Tibial nerve (tissue), 4 donors: ENCODE measurements at regions not wholly inside any gene's neighbourhood (a gene's known extent, or its start where the extent isn't known, plus 50 kb on each side); places are given as distances from the start of the nearest gene placed in this dataset.

ENCODE experiments used
- DNase-seq, 2 donors: peaks; one replicate each; pipeline ENCODE4 v3.0.0-alpha.2; 2019; ENCODE audit warnings: low spot score in 2 of 2
- H3K27ac ChIP-seq, 4 donors: fragments of 200-600 bp; sonication (generic) in 3 of 4; one replicate each; pipeline ENCODE4 v1.5.1; 2017 to 2019; ENCODE audit warnings: mild to moderate bottlenecking in 1 of 4
- H3K27me3 ChIP-seq, 2 donors: fragments of 200-600 bp; sonication (generic) in 1 of 2; one replicate each; pipeline versions ENCODE4 v1.5.1 to v1.6.0; 2017 to 2019
- H3K36me3 ChIP-seq, 3 donors: fragments of 200-600 bp; sonication (generic); one replicate each; pipeline ENCODE4 v1.5.1; 2018 to 2019
- H3K4me1 ChIP-seq, 4 donors: fragments of 200-600 bp; sonication (generic) in 3 of 4; one replicate each; pipeline ENCODE4 v1.5.1; 2017 to 2019
- H3K4me3 ChIP-seq, 4 donors: fragments of 200-600 bp; sonication (generic) in 3 of 4; one replicate each; pipeline ENCODE4 v1.5.1; 2017 to 2019; ENCODE audit warnings: mild to moderate bottlenecking in 1 of 4, moderate library complexity in 1 of 4
- H3K9me3 ChIP-seq, 4 donors: fragments of 200-600 bp; sonication (generic) in 3 of 4; one replicate each; pipeline ENCODE4 v1.5.1; 2017 to 2019
- CTCF ChIP-seq, 5 experiments: fragments of 200-600 bp in 3 of 5; fragments of 450-650 bp in 2 of 5; sonication (generic) in 3 of 5; IDR thresholded peaks; one replicate each; pipeline ENCODE4 v1.5.1; 2016 to 2019; ENCODE audit warnings: antibody characterized with exemption in 5 of 5, mild to moderate bottlenecking in 3 of 5, moderate library complexity in 2 of 5
- EP300 ChIP-seq, 2 donors: sonication (generic); formaldehyde crosslinking; IDR thresholded peaks; one replicate each; pipeline ENCODE4 v1.6.1; 2017; ENCODE audit warnings: antibody characterized with exemption in 2 of 2, mild to moderate bottlenecking in 1 of 2
- POLR2A ChIP-seq, 2 donors: fragments of 450-650 bp; IDR thresholded peaks; one replicate each; pipeline ENCODE4 v1.6.1; 2017; ENCODE audit warnings: antibody characterized with exemption in 2 of 2, mild to moderate bottlenecking in 2 of 2, moderate library complexity in 2 of 2
- WGBS, 2 donors: methylation state at CpG; one replicate each; pipeline ENCODE4 v1.1.5; 2018; 5-methylcytosine and 5-hydroxymethylcytosine counted together

GRCh38 chr9:118418887-118419565 is 714.8 kb downstream of the TLR4 start:
- WGBS, 2 donors = 76 to 84% methylated on average over 2 of the region's 2 CpGs
- Histone ChIP-seq H3K27me3 (no peaks in the 10 kb centered on the region), H3K9me3 (no peaks in the 10 kb centered on the region), H3K36me3 (no peaks in the 10 kb centered on the region), H3K27ac (no peak overlapping the region), H3K4me3 (no peak overlapping the region), H3K4me1 (no peaks in the 10 kb centered on the region)
- no peak for DNase-seq
- TF ChIP-seq CTCF (IDR thresholded peaks at IDR 0.05) = no peak
- no peak for TF ChIP-seq EP300 (IDR thresholded peaks at IDR 0.05)
- no peak for TF ChIP-seq POLR2A (IDR thresholded peaks at IDR 0.05)

GRCh38 chr9:118419676-118420075 is 715.5 kb downstream of the TLR4 start:
- 88 to 94% methylated on average over 1 of the region's 1 CpG for WGBS, 2 donors
- H3K4me1 ChIP-seq = no peaks in the 10 kb centered on the region
- no peak for TF ChIP-seq POLR2A (IDR thresholded peaks at IDR 0.05)
- H3K36me3 ChIP-seq = no peaks in the 10 kb centered on the region
- no peak overlapping the region for H3K4me3 ChIP-seq
- H3K27ac ChIP-seq = no peak overlapping the region
- H3K9me3 ChIP-seq = no peaks in the 10 kb centered on the region
- H3K27me3 ChIP-seq = no peaks in the 10 kb centered on the region
- no peak for DNase-seq

- TF ChIP-seq CTCF (IDR thresholded peaks at IDR 0.05) = no peak
- TF ChIP-seq EP300 (IDR thresholded peaks at IDR 0.05) = no peak
- TF ChIP-seq POLR2A (IDR thresholded peaks at IDR 0.05) = no peak
- no peak for DNase-seq
- 90 to 98% methylated on average over 2 of the region's 2 CpGs for WGBS, 2 donors
Observed at GRCh38 chr9:118422508-118422907, 718.3 kb downstream of the TLR4 start.

GRCh38 chr9:118423021-118423420 is 718.8 kb downstream of the TLR4 start:
- no peak overlapping the region for H3K4me3 ChIP-seq

More at GRCh38 chr9:118422508-118422907, 718.3 kb downstream of the TLR4 start:
- no peaks in the 10 kb centered on the region for H3K9me3 ChIP-seq
- no peaks in the 10 kb centered on the region for H3K4me1 ChIP-seq
- no peaks in the 10 kb centered on the region for H3K36me3 ChIP-seq
- no peaks in the 10 kb centered on the region for H3K27me3 ChIP-seq
- H3K4me3 ChIP-seq = no peak overlapping the region
- no peak overlapping the region for H3K27ac ChIP-seq

GRCh38 chr9:118423721-118424120 is 719.5 kb downstream of the TLR4 start:
- H3K9me3 ChIP-seq = no peaks in the 10 kb centered on the region
- no peak for DNase-seq
- TF ChIP-seq CTCF (IDR thresholded peaks at IDR 0.05) (no peak), EP300 (IDR thresholded peaks at IDR 0.05) (no peak), POLR2A (IDR thresholded peaks at IDR 0.05) (no peak)
- H3K27ac ChIP-seq = no peak overlapping the region
- no peaks in the 10 kb centered on the region for H3K27me3 ChIP-seq
- 77 to 80% methylated on average over 4 of the region's 4 CpGs for WGBS, 2 donors
- no peaks in the 10 kb centered on the region for H3K36me3 ChIP-seq
- no peaks in the 10 kb centered on the region for H3K4me1 ChIP-seq
- no peak overlapping the region for H3K4me3 ChIP-seq

More at GRCh38 chr9:118423021-118423420, 718.8 kb downstream of the TLR4 start:
- no peak for TF ChIP-seq CTCF (IDR thresholded peaks at IDR 0.05)
- no peak for TF ChIP-seq POLR2A (IDR thresholded peaks at IDR 0.05)
- TF ChIP-seq EP300 (IDR thresholded peaks at IDR 0.05) = no peak
- no peak for DNase-seq
- Histone ChIP-seq H3K27ac (no peak overlapping the region), H3K27me3 (no peaks in the 10 kb centered on the region), H3K4me1 (no peaks in the 10 kb centered on the region), H3K36me3 (no peaks in the 10 kb centered on the region), H3K9me3 (no peaks in the 10 kb centered on the region)
- WGBS, 2 donors = 50 to 52% methylated on average over 3 of the region's 3 CpGs
